ENCODE measurements at regions not wholly inside any gene's neighbourhood (a gene's known extent, or its start where the extent isn't known, plus 50 kb on each side); places are given as distances from the start of the nearest gene placed in this dataset.
"Not testable (repeated sequence)": the region's sequence is repeated elsewhere in the genome, so short reads cannot be mapped to it uniquely, and the experiment has no call there.

DNA sequence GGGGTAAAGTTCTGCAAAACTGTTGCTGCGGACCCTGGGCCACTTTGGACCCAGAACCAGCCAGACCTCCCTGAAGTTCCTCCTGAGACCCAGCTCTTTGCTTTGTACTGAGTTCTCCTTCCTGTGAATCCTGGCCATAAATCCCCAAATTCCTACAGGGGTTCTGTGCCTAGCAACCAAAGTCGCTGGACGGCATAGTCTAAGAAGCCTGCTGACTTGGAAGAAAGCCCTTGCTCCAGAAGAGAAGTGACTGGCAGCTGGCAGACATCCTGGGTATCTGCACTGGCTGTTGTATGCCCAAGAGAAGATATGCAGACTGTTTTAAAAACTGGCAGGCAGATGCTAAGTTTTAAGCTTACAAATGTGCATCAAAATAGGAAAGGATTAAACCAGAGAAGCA lies 99.9 kb upstream of the SLC24A4 start:
- Histone ChIP-seq H3K4me3 (ENCODE audit: control insufficient read depth in 1 of 7, extremely low read depth in 1 of 7, insufficient read depth in 4 of 7, low read depth in 2 of 7, low read length in 6 of 7) (no peak overlapping the region), H3K27ac (ENCODE audit: insufficient read depth in 1 of 2, low read depth in 1 of 2, low read length in 2 of 2, poor library complexity in 1 of 2, severe bottlenecking in 2 of 2) (no peak overlapping the region), H3K36me3 (ENCODE audit: control insufficient read depth in 4 of 4, insufficient read depth in 4 of 4, low read length in 3 of 4) (no peaks in the 10 kb centered on the region), H3K9me3 (ENCODE audit: control extremely low read depth in 1 of 5, control insufficient read depth in 4 of 5, insufficient read depth in 2 of 5, low read depth in 1 of 5, low read length in 4 of 5) (no peaks in the 10 kb centered on the region), H3K27me3 (replicated peaks in 2 of 5; ENCODE audit: control insufficient read depth in 4 of 5, insufficient read depth in 5 of 5, low read length in 4 of 5) (peaks cover 0 to 9% (median 4%) of the 10 kb centered on the region in 5 experiments), H3K4me1 (ENCODE audit: control extremely low read depth in 1 of 4, control insufficient read depth in 4 of 4, insufficient read depth in 4 of 4, low read length in 3 of 4) (no peaks in the 10 kb centered on the region)
- WGBS (ENCODE audit: insufficient coverage) = 82% methylated on average over 3 of the region's 3 CpGs
- DNase-seq = no peak
- ChIA-PET CTCF (no interaction called here), POLR2A (no interaction called here)

DNA sequence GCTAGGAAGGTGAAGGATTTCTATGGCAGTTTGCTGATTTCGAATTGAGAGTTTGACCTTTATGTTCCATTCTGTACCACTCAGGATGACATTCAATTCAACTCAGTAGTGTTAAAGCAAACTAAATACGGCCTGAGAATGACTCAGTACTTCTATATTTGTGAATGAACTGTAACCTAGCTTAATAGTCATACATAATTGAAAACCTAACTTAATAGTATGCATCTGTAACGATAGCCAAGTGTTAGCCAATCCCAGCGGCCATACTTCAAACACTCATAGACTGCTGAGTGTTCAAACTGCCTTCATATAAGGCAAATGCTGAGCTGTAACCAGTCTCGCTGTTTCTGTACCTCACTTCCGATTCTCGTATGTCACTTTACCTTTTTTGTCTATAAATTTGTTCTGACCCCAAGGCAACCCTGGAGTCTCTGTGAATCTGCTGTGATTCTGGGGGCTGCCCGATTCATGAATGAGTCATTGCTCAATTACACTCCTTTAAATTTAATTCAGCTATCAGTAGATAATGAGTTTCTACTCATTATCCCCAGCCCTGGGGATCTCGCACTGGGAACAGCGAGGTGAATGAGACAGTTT lies 98.5 kb upstream of the SLC24A4 start:
- 84% methylated on average over 5 of the region's 10 CpGs for WGBS (ENCODE audit: insufficient coverage)

DNA sequence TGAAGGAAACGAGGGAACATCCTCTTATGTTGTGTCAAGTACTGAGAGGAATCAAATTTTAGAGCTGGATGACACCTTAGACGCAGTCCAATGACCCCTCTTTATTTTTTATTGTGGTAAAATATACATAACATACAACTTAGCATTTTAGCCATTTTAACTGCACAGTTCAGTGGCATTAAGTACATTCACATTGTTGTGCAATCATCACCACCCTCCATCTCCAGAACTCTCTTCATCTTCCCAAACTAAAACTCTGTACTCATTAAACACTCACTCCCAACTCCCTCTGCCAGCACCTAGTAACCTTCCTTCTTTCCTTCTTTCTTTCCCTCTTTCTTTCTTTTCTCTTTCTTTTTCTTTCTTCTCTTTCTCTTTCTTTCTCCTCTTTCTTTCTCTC lies 97.2 kb upstream of the SLC24A4 start:
- Histone ChIP-seq H3K27ac (ENCODE audit: insufficient read depth in 1 of 2, low read depth in 1 of 2, low read length in 2 of 2, poor library complexity in 1 of 2, severe bottlenecking in 2 of 2) (no peak overlapping the region), H3K27me3 (replicated peaks in 2 of 5; ENCODE audit: control insufficient read depth in 4 of 5, insufficient read depth in 5 of 5, low read length in 4 of 5) (peaks cover 0 to 9% (median 4%) of the 10 kb centered on the region in 5 experiments), H3K36me3 (ENCODE audit: control insufficient read depth in 4 of 4, insufficient read depth in 4 of 4, low read length in 3 of 4) (no peaks in the 10 kb centered on the region), H3K4me1 (ENCODE audit: control extremely low read depth in 1 of 4, control insufficient read depth in 4 of 4, insufficient read depth in 4 of 4, low read length in 3 of 4) (no peaks in the 10 kb centered on the region), H3K9me3 (ENCODE audit: control extremely low read depth in 1 of 5, control insufficient read depth in 4 of 5, insufficient read depth in 2 of 5, low read depth in 1 of 5, low read length in 4 of 5) (no peaks in the 10 kb centered on the region), H3K4me3 (ENCODE audit: control insufficient read depth in 1 of 7, extremely low read depth in 1 of 7, insufficient read depth in 4 of 7, low read depth in 2 of 7, low read length in 6 of 7) (no peak overlapping the region)
- POLR2A ChIA-PET = no interaction called here
- peak in 1 of 3 donors; percentile 4 for DNase-seq
- CTCF ChIA-PET = no interaction called here
- WGBS (ENCODE audit: insufficient coverage) = 92% methylated on average over 2 of the region's 2 CpGs

More for the DNA sequence above, 98.5 kb upstream of the SLC24A4 start:
- no peak overlapping the region for H3K27ac ChIP-seq (ENCODE audit: insufficient read depth in 1 of 2, low read depth in 1 of 2, low read length in 2 of 2, poor library complexity in 1 of 2, severe bottlenecking in 2 of 2)
- H3K36me3 ChIP-seq (ENCODE audit: control insufficient read depth in 4 of 4, insufficient read depth in 4 of 4, low read length in 3 of 4) = no peaks in the 10 kb centered on the region
- no peak for DNase-seq
- CTCF ChIA-PET = no interaction called here
- no peak overlapping the region for H3K4me3 ChIP-seq (ENCODE audit: control insufficient read depth in 1 of 7, extremely low read depth in 1 of 7, insufficient read depth in 4 of 7, low read depth in 2 of 7, low read length in 6 of 7)
- H3K27me3 ChIP-seq (replicated peaks in 2 of 5; ENCODE audit: control insufficient read depth in 4 of 5, insufficient read depth in 5 of 5, low read length in 4 of 5) = peaks cover 0 to 9% (median 4%) of the 10 kb centered on the region in 5 experiments
- no peaks in the 10 kb centered on the region for H3K9me3 ChIP-seq (ENCODE audit: control extremely low read depth in 1 of 5, control insufficient read depth in 4 of 5, insufficient read depth in 2 of 5, low read depth in 1 of 5, low read length in 4 of 5)
- POLR2A ChIA-PET = interaction anchor here (0.6 kb wide), 1 partner anchor 1036 kb away, joined by 3 read pairs; no protein-coding TSS in a partner anchor
- H3K4me1 ChIP-seq (ENCODE audit: control extremely low read depth in 1 of 4, control insufficient read depth in 4 of 4, insufficient read depth in 4 of 4, low read length in 3 of 4) = no peaks in the 10 kb centered on the region

DNA sequence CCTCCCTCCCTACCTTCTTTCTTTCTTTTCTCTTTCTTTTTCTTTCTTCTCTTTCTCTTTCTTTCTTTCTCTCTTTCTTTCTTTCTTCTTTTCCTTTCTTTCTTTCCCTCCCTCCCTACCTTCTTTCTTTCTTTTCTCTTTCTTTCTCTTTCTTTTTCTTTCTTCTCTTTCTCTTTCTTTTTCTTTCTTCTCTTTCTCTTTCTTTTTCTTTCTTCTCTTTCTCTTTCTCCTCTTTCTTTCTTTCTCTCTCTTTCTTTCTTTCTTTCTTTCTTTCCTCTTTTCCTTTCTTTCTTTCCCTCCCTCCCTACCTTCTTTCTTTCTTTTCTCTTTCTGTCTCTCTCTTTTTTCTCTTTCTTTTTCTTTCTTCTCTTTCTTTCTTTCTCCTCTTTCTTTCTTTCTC lies 96.8 kb upstream of the SLC24A4 start:
- POLR2A ChIA-PET; CTCF ChIA-PET; H3K4me1 ChIP-seq (ENCODE audit: control extremely low read depth in 1 of 4, control insufficient read depth in 4 of 4, insufficient read depth in 4 of 4, low read length in 3 of 4); DNase-seq; H3K4me3 ChIP-seq (ENCODE audit: control insufficient read depth in 1 of 7, extremely low read depth in 1 of 7, insufficient read depth in 4 of 7, low read depth in 2 of 7, low read length in 6 of 7); H3K36me3 ChIP-seq (ENCODE audit: control insufficient read depth in 4 of 4, insufficient read depth in 4 of 4, low read length in 3 of 4); H3K9me3 ChIP-seq (ENCODE audit: control extremely low read depth in 1 of 5, control insufficient read depth in 4 of 5, insufficient read depth in 2 of 5, low read depth in 1 of 5, low read length in 4 of 5); H3K27me3 ChIP-seq (replicated peaks in 2 of 5; ENCODE audit: control insufficient read depth in 4 of 5, insufficient read depth in 5 of 5, low read length in 4 of 5); H3K27ac ChIP-seq (ENCODE audit: insufficient read depth in 1 of 2, low read depth in 1 of 2, low read length in 2 of 2, poor library complexity in 1 of 2, severe bottlenecking in 2 of 2): not testable (repeated sequence)

DNA sequence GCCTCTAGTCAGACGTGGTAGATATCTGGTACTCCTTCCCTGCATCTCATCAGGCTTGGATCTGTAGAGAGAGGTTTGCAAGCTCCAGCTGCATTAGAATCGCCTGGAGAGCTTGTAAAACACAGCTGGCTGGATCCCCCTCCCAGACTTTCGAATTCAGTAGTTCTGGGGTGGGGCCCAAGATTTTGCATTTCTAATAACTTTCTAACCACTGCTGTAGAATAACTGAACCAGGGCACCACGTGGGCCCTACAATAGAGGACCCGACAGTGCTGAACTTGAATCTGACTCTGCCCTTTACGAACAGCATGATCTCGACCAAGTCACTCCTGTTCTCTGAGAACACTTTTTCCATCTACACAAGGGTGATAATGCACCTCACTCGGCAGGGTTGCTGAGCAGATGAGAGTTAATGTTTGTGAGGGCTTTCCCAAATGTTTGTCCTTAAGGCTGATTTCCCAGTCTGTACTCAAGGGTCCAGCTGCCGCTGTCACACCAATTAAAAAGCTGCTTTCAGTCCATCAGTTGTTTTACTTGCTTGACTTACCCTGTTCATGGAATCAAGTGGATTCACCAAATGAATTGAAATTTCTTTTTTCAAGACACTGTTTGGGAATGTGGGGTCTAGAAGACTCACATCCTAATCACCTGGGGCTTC lies 86.6 kb upstream of the SLC24A4 start:
- DNase-seq = no peak
- H3K27ac ChIP-seq (ENCODE audit: insufficient read depth in 1 of 2, low read depth in 1 of 2, low read length in 2 of 2, poor library complexity in 1 of 2, severe bottlenecking in 2 of 2) = no peak overlapping the region
- WGBS (ENCODE audit: insufficient coverage) = 87% methylated on average over 7 of the region's 9 CpGs

DNA sequence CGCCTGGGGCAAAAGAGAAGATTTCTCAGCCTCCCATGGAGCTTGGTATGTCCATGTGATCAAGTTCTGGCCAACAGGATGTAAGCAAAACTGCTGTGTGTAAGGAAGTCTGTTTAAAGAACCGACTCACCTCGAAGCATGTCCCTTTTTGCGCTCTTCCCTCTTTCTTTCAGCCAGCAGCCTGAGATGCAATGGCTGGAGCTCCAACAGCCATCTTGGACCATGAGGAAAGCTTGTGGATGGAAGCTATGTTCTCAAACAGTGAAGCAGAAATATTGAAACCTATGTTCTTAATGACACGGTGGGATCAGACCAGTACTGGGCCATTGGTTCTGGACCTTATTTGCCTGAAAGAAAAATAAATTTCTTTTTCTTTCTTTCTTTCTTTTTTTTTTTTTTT lies 82.3 kb upstream of the SLC24A4 start:
- Histone ChIP-seq H3K27ac (ENCODE audit: insufficient read depth in 1 of 2, low read depth in 1 of 2, low read length in 2 of 2, poor library complexity in 1 of 2, severe bottlenecking in 2 of 2) (no peak overlapping the region), H3K27me3 (replicated peaks in 2 of 5; ENCODE audit: control insufficient read depth in 4 of 5, insufficient read depth in 5 of 5, low read length in 4 of 5) (peaks cover 0 to 3% (median 0%) of the 10 kb centered on the region in 5 experiments), H3K36me3 (ENCODE audit: control insufficient read depth in 4 of 4, insufficient read depth in 4 of 4, low read length in 3 of 4) (no peaks in the 10 kb centered on the region), H3K4me1 (ENCODE audit: control extremely low read depth in 1 of 4, control insufficient read depth in 4 of 4, insufficient read depth in 4 of 4, low read length in 3 of 4) (no peaks in the 10 kb centered on the region), H3K9me3 (ENCODE audit: control extremely low read depth in 1 of 5, control insufficient read depth in 4 of 5, insufficient read depth in 2 of 5, low read depth in 1 of 5, low read length in 4 of 5) (peaks cover 0 to 39% (median 10%) of the 10 kb centered on the region in 5 experiments), H3K4me3 (ENCODE audit: control insufficient read depth in 1 of 7, extremely low read depth in 1 of 7, insufficient read depth in 4 of 7, low read depth in 2 of 7, low read length in 6 of 7) (no peak overlapping the region)
- no peak for DNase-seq
- WGBS (ENCODE audit: insufficient coverage) = 96% methylated on average over 4 of the region's 5 CpGs
- ChIA-PET CTCF (no interaction called here), POLR2A (no interaction called here)

More for the DNA sequence above, 86.6 kb upstream of the SLC24A4 start:
- H3K9me3 ChIP-seq (ENCODE audit: control extremely low read depth in 1 of 5, control insufficient read depth in 4 of 5, insufficient read depth in 2 of 5, low read depth in 1 of 5, low read length in 4 of 5) = peaks cover 0 to 32% (median 6%) of the 10 kb centered on the region in 5 experiments
- POLR2A ChIA-PET = no interaction called here
- no peaks in the 10 kb centered on the region for H3K4me1 ChIP-seq (ENCODE audit: control extremely low read depth in 1 of 4, control insufficient read depth in 4 of 4, insufficient read depth in 4 of 4, low read length in 3 of 4)
- H3K4me3 ChIP-seq (ENCODE audit: control insufficient read depth in 1 of 7, extremely low read depth in 1 of 7, insufficient read depth in 4 of 7, low read depth in 2 of 7, low read length in 6 of 7) = no peak overlapping the region
- no peaks in the 10 kb centered on the region for H3K27me3 ChIP-seq (replicated peaks in 2 of 5; ENCODE audit: control insufficient read depth in 4 of 5, insufficient read depth in 5 of 5, low read length in 4 of 5)
- H3K36me3 ChIP-seq (ENCODE audit: control insufficient read depth in 4 of 4, insufficient read depth in 4 of 4, low read length in 3 of 4) = no peaks in the 10 kb centered on the region
- CTCF ChIA-PET = no interaction called here

DNA sequence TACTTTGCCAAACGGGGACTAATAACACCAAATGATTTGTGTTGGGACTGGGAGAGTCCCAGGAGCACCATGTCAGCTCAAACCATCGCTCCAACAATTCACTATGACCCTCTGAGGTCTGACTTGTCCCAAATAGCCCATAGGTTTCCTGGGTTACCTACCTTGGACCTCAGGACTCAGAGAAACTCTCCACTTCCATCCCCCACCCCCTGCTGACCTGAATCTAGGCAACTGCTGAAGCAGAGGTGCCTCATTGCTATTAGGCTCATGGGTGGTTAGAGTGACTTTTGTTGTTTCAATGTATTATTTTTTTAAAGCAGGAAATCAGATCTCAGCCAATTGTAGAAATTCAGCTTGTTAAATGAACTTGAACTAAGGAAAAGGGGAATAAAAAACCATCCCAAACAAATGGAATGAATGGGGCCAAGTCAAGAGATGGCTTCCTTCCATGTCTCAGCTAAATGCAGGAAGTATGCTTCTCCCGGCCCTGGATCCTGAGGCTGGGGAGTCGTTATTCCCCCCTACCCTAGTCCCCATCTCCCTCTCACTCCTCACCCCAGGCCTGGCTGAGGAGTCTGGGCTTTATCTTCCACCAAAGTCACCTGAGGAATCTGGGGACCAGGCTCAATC lies 80.9 kb upstream of the SLC24A4 start:
- CTCF ChIA-PET = interaction anchor here (1.1 kb wide), 1 partner anchor 136 kb away, joined by 3 read pairs; no protein-coding TSS in a partner anchor
- H3K4me3 ChIP-seq (ENCODE audit: control insufficient read depth in 1 of 7, extremely low read depth in 1 of 7, insufficient read depth in 4 of 7, low read depth in 2 of 7, low read length in 6 of 7) = no peak overlapping the region
- H3K36me3 ChIP-seq (ENCODE audit: control insufficient read depth in 4 of 4, insufficient read depth in 4 of 4, low read length in 3 of 4) = no peaks in the 10 kb centered on the region
- peaks cover 0 to 3% (median 0%) of the 10 kb centered on the region in 4 experiments for H3K4me1 ChIP-seq (ENCODE audit: control extremely low read depth in 1 of 4, control insufficient read depth in 4 of 4, insufficient read depth in 4 of 4, low read length in 3 of 4)
- DNase-seq = no peak
- H3K27me3 ChIP-seq (replicated peaks in 2 of 5; ENCODE audit: control insufficient read depth in 4 of 5, insufficient read depth in 5 of 5, low read length in 4 of 5) = peaks cover 0 to 3% (median 0%) of the 10 kb centered on the region in 5 experiments
- no peak overlapping the region for H3K27ac ChIP-seq (ENCODE audit: insufficient read depth in 1 of 2, low read depth in 1 of 2, low read length in 2 of 2, poor library complexity in 1 of 2, severe bottlenecking in 2 of 2)
- POLR2A ChIA-PET = no interaction called here
- 100% methylated on average over 3 of the region's 4 CpGs for WGBS (ENCODE audit: insufficient coverage)
- peaks cover 0 to 50% (median 10%) of the 10 kb centered on the region in 5 experiments for H3K9me3 ChIP-seq (ENCODE audit: control extremely low read depth in 1 of 5, control insufficient read depth in 4 of 5, insufficient read depth in 2 of 5, low read depth in 1 of 5, low read length in 4 of 5)
